Caco-2 (cell line): ENCODE measurements at regions not wholly inside any gene's neighbourhood (a gene's known extent, or its start where the extent isn't known, plus 50 kb on each side); places are given as distances from the start of the nearest gene placed in this dataset.
A peak's percentile ranks its signal among the peaks of the same experiment; 100 is the strongest.

Source experiments
- BruUV-seq: library from RNA; stranded (reverse); fragments of 400-500 nt; replicated peaks from 2 replicates; lab custom pipeline; 2021; lab: Mats Ljungman, UMichigan
- CTCF ChIA-PET: fragments of 300-600 bp; sonication (Branson Sonifier 250); formaldehyde crosslinking; loops from one replicate; lab custom pipeline; 2022; ENCODE audit warnings: antibody characterized with exemption; lab: Charles Lee
- POLR2A ChIA-PET: fragments of 300-600 bp; sonication (Branson Sonifier 250); formaldehyde crosslinking; loops from one replicate; lab custom pipeline; 2022; ENCODE audit warnings: antibody characterized with exemption; lab: Charles Lee
- DNase-seq, 2 experiments: peaks; one replicate each; pipeline versions ENCODE4 v3.0.0 to v3.0.0-alpha.2; 2020 to 2022
- H3K27me3 ChIP-seq: replicated peaks from 2 replicates; pipeline ENCODE4 v1.6.0; 2011; ENCODE audit warnings: low read length; ENCODE audit not compliant: control insufficient read depth, insufficient read depth
- H3K36me3 ChIP-seq: 2 replicates; pipeline ENCODE4 v1.5.1; 2011; ENCODE audit warnings: low read length; ENCODE audit not compliant: control insufficient read depth, insufficient read depth
- H3K4me1 ChIP-seq: fragments of 250-450 bp; sonication (Bioruptor Pico); 2 replicates; pipeline ENCODE4 v1.5.1; 2020; ENCODE audit warnings: mild to moderate bottlenecking
- H3K4me3 ChIP-seq: 2 replicates; pipeline ENCODE4 v1.5.1; 2011; ENCODE audit warnings: low read depth, mild to moderate bottlenecking, control low read depth, low read length
- H3K9me3 ChIP-seq: fragments of 250-450 bp; sonication (Bioruptor Pico); 2 replicates; pipeline ENCODE4 v1.5.1; 2020; ENCODE audit warnings: mild to moderate bottlenecking, moderate library complexity
- H3K27ac Mint-ChIP-seq: one replicate; pipeline ENCODE4 v1.8.0; 2022; ENCODE audit warnings: mixed read lengths; ENCODE audit not compliant: unreplicated experiment
- H3K27me3 Mint-ChIP-seq: one replicate; pipeline ENCODE4 v1.8.0; 2022; ENCODE audit warnings: mixed read lengths; ENCODE audit not compliant: insufficient read depth, unreplicated experiment
- H3K36me3 Mint-ChIP-seq: one replicate; pipeline ENCODE4 v1.8.0; 2022; ENCODE audit warnings: mild to moderate bottlenecking, mixed read lengths; ENCODE audit not compliant: insufficient read depth, unreplicated experiment
- H3K4me1 Mint-ChIP-seq: one replicate; pipeline ENCODE4 v1.8.0; 2022; ENCODE audit warnings: low read depth, mixed read lengths; ENCODE audit not compliant: unreplicated experiment
- H3K4me3 Mint-ChIP-seq: one replicate; pipeline ENCODE4 v1.8.0; 2022; ENCODE audit warnings: mild to moderate bottlenecking, moderate library complexity, mixed read lengths; ENCODE audit not compliant: unreplicated experiment
- H3K9me3 Mint-ChIP-seq: one replicate; pipeline ENCODE4 v1.8.0; 2022; ENCODE audit warnings: mixed read lengths; ENCODE audit not compliant: unreplicated experiment
- intact Hi-C: fragments of 100-400 bp; cut with micrococcal nuclease; formaldehyde crosslinking; loops from one replicate; pipeline ENCODE4 v1.10.0; 2022; ENCODE audit not compliant: unreplicated experiment
- TF ChIP-seq, protein P1 (sequence below), 2 experiments: fragments of 200-600 bp in 1 of 2; IDR thresholded peaks; 1 replicate in 1 of 2; 2 replicates in 1 of 2; pipeline versions ENCODE4 v1.5.1 to v1.8.0; 2011 to 2022; ENCODE audit warnings: antibody characterized with exemption in 1 of 2, control low read depth in 1 of 2, inconsistent platforms in 1 of 2, low read depth in 1 of 2, low read length in 1 of 2, mild to moderate bottlenecking in 1 of 2, moderate library complexity in 1 of 2; ENCODE audit not compliant: insufficient read depth in 1 of 2, severe bottlenecking in 1 of 2, unreplicated experiment in 1 of 2

DNA sequence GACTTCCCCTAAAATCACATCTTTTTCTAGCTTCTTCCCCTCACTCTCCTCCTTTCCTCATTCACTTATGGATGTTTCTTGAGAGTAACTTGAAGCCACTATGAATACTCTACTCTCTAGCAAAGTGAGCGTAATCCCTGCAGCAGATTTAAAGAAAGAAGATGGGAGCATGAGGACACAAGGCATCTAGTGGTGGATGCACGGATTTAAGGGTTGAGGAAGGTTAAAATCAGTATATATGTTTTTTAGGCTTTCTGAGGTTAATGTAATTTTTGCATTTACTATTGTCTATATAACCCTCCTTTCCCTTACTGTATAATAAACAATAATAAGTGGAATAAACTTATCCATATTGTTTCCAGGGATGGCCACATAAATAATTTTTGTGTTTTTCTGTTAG lies 495.2 kb upstream of the TPK1 start:
- H3K27me3 ChIP-seq, result no peaks in the 10 kb centered on the region
- TF ChIP-seq, protein P1, sequence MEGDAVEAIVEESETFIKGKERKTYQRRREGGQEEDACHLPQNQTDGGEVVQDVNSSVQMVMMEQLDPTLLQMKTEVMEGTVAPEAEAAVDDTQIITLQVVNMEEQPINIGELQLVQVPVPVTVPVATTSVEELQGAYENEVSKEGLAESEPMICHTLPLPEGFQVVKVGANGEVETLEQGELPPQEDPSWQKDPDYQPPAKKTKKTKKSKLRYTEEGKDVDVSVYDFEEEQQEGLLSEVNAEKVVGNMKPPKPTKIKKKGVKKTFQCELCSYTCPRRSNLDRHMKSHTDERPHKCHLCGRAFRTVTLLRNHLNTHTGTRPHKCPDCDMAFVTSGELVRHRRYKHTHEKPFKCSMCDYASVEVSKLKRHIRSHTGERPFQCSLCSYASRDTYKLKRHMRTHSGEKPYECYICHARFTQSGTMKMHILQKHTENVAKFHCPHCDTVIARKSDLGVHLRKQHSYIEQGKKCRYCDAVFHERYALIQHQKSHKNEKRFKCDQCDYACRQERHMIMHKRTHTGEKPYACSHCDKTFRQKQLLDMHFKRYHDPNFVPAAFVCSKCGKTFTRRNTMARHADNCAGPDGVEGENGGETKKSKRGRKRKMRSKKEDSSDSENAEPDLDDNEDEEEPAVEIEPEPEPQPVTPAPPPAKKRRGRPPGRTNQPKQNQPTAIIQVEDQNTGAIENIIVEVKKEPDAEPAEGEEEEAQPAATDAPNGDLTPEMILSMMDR (IDR thresholded peaks at IDR 0.05; ENCODE audit: insufficient read depth in 1 of 2, low read depth in 1 of 2, low read length in 1 of 2, severe bottlenecking in 1 of 2, unreplicated experiment in 1 of 2), result peak; percentile 42 to 43
- no peaks in the 10 kb centered on the region for H3K9me3 ChIP-seq
- no TSS peak for BruUV-seq
- Mint-ChIP-seq H3K27ac (no peak overlapping the region), H3K27me3 (no peaks in the 10 kb centered on the region), H3K4me3 (no peak overlapping the region), H3K9me3 (no peaks in the 10 kb centered on the region), H3K36me3 (no peaks in the 10 kb centered on the region), H3K4me1 (no peaks in the 10 kb centered on the region)
- intact Hi-C loops, result loop anchor here (1.0 to 10.0 kb wide), 3 partner anchors 156 to 476 kb away; no protein-coding TSS in a partner anchor
- H3K4me3 ChIP-seq, result no peak overlapping the region
- no peak for DNase-seq
- no peaks in the 10 kb centered on the region for H3K4me1 ChIP-seq
- POLR2A ChIA-PET, result no interaction called here
- no peaks in the 10 kb centered on the region for H3K36me3 ChIP-seq
- CTCF ChIA-PET, result no interaction called here

DNA sequence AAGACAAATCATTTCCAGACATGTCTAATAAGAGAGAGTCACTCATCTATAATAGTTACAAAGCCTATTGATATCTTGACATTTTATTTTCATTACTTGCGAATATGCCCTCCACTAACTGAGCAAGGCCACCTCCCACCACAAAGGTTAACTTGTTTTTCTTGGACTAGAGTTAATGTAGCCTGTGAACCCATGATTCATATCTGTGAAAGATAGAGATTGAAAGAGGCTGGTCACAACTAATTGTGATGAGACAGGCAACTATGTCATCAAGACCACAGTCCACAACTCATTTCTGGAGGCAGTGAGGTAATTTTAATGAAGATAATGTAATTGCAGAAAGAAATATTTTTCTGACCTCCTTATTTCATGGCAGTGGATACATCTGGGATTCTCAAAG lies 491.8 kb upstream of the TPK1 start:
- Histone ChIP-seq H3K4me3 (no peak overlapping the region), H3K9me3 (no peaks in the 10 kb centered on the region), H3K27me3 (no peaks in the 10 kb centered on the region), H3K36me3 (no peaks in the 10 kb centered on the region), H3K4me1 (no peaks in the 10 kb centered on the region)
- no TSS peak for BruUV-seq
- intact Hi-C loops, result no loop called here
- Mint-ChIP-seq H3K27me3 (no peaks in the 10 kb centered on the region), H3K4me3 (no peak overlapping the region), H3K27ac (no peak overlapping the region), H3K36me3 (no peaks in the 10 kb centered on the region), H3K4me1 (no peaks in the 10 kb centered on the region), H3K9me3 (no peaks in the 10 kb centered on the region)
- TF ChIP-seq, protein P1 (IDR thresholded peaks at IDR 0.05; ENCODE audit: insufficient read depth in 1 of 2, low read depth in 1 of 2, low read length in 1 of 2, severe bottlenecking in 1 of 2, unreplicated experiment in 1 of 2), result no peak
- ChIA-PET POLR2A (no interaction called here), CTCF (no interaction called here)
- DNase-seq, result no peak

DNA sequence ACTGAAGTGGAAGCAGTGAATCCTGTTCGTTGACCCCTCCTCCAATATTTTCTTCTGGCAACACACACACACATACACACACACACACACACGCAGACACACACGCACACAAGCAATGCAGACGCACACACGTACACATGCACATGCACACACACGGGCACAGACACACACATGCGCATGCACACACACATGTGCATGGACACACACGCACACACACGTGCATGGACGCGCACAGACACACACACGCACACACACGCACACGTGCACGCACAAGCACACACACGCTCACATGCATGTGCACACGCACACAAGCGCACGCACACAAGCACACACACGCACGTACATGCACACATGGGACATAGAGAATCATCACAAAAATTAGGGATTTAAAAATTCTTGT lies 488.2 kb upstream of the TPK1 start:
- H3K27me3 Mint-ChIP-seq, result no peaks in the 10 kb centered on the region
- H3K4me1 ChIP-seq, result no peaks in the 10 kb centered on the region
- H3K36me3 Mint-ChIP-seq, result no peaks in the 10 kb centered on the region
- ChIA-PET CTCF (no interaction called here), POLR2A (no interaction called here)
- no peak overlapping the region for H3K4me3 ChIP-seq
- no peaks in the 10 kb centered on the region for H3K36me3 ChIP-seq
- BruUV-seq, result no TSS peak
- intact Hi-C loops, result no loop called here
- no peaks in the 10 kb centered on the region for H3K4me1 Mint-ChIP-seq
- H3K9me3 ChIP-seq, result no peaks in the 10 kb centered on the region
- H3K9me3 Mint-ChIP-seq, result no peaks in the 10 kb centered on the region
- DNase-seq, result no peak
- no peak overlapping the region for H3K4me3 Mint-ChIP-seq
- H3K27ac Mint-ChIP-seq, result no peak overlapping the region
- TF ChIP-seq, protein P1 (IDR thresholded peaks at IDR 0.05; ENCODE audit: insufficient read depth in 1 of 2, low read depth in 1 of 2, low read length in 1 of 2, severe bottlenecking in 1 of 2, unreplicated experiment in 1 of 2), result no peak
- no peaks in the 10 kb centered on the region for H3K27me3 ChIP-seq
